ENCODE measurements at regions not wholly inside any gene's neighbourhood (a gene's known extent, or its start where the extent isn't known, plus 50 kb on each side); places are given as distances from the start of the nearest gene placed in this dataset.
A peak's percentile ranks its signal among the peaks of the same experiment; 100 is the strongest.

DNA sequence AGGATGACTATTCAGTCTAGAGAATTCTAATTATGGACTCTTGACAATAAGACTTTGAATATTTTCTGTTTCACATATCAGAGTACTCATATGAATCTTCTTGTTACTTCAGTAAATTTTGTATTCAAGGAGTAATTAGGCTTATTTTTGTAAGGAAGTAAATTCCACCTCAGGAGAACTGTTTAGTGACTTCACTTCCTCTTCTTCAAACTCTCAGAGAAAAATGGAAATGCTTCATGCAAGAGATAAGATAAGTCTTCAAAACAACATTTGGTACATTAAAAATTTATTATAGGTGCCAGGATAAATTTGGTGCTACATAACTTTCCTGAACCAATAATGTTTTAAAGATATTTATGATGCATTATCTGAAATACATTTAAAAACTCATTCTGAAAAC is 1421.9 kb downstream of the PCDH7 start:
- DNase-seq (ENCODE audit: low read depth, low spot score) (no peak), ATAC-seq (no peak)
- H3K36me3 ChIP-seq (ENCODE audit: control insufficient read depth in 1 of 2, insufficient read depth in 2 of 2, low read length in 2 of 2), result no peaks in the 10 kb centered on the region
- no TSS peak for BruUV-seq (replicated peaks)
- H3K9ac ChIP-seq (ENCODE audit: low read length), result no peak overlapping the region
- H3K4me1 ChIP-seq (ENCODE audit: control insufficient read depth in 1 of 2, insufficient read depth in 2 of 2, low read length in 2 of 2), result peaks cover 0 to 7% of the 10 kb centered on the region in 2 experiments; a peak in 2 of 4 replicates
- ChIA-PET POLR2A (no interaction called here), CTCF (no interaction called here), RAD21 (ENCODE audit: low non-redundant PET in 1 of 2, low total read pairs in 2 of 2, uncharacterized antibody in 2 of 2, unreplicated experiment in 2 of 2) (no interaction called here)
- H2AFZ ChIP-seq (ENCODE audit: low read depth, low read length, poor library complexity, severe bottlenecking), result no peak overlapping the region
- H4K20me1 ChIP-seq (ENCODE audit: insufficient read depth), result no peaks in the 10 kb centered on the region
- intact Hi-C loops (cut with micrococcal nuclease), result no loop called here
- no peaks in the 10 kb centered on the region for H3K9me2 ChIP-seq (ENCODE audit: insufficient read depth)
- H3K79me2 ChIP-seq (ENCODE audit: insufficient read depth, low read length), result no peaks in the 10 kb centered on the region
- no peak for TF ChIP-seq JUND (IDR thresholded peaks at IDR 0.05)
- H3K9me3 ChIP-seq (ENCODE audit: control insufficient read depth in 1 of 2, insufficient read depth in 1 of 2, low read depth in 1 of 2, low read length in 2 of 2), result no peaks in the 10 kb centered on the region
- H3K4me2 ChIP-seq (ENCODE audit: low read length), result no peak overlapping the region
- no peak overlapping the region for H3K27ac ChIP-seq (ENCODE audit: low read depth, low read length)
- H3K4me3 ChIP-seq (replicated peaks in 1 of 2; ENCODE audit: low read depth in 1 of 2, low read length in 2 of 2), result no peak overlapping the region
- no peaks in the 10 kb centered on the region for H3K27me3 ChIP-seq (ENCODE audit: insufficient read depth, low read length)

GRCh38 chr4:32145987-32146386 is 1425.8 kb downstream of the PCDH7 start:
- DNase-seq (ENCODE audit: low read depth, low spot score) (no peak), ATAC-seq (no peak)
- peaks cover 0 to under 1% of the 10 kb centered on the region in 2 experiments; a peak in 1 of 4 replicates for H3K4me1 ChIP-seq (ENCODE audit: control insufficient read depth in 1 of 2, insufficient read depth in 2 of 2, low read length in 2 of 2)
- no peaks in the 10 kb centered on the region for H3K9me2 ChIP-seq (ENCODE audit: insufficient read depth)
- no peaks in the 10 kb centered on the region for H3K27me3 ChIP-seq (ENCODE audit: insufficient read depth, low read length)
- BruUV-seq (replicated peaks), result no TSS peak
- no peak overlapping the region for H3K4me2 ChIP-seq (ENCODE audit: low read length)
- ChIA-PET RAD21 (ENCODE audit: low non-redundant PET in 1 of 2, low total read pairs in 2 of 2, uncharacterized antibody in 2 of 2, unreplicated experiment in 2 of 2) (no interaction called here), CTCF (no interaction called here), POLR2A (no interaction called here)
- no peaks in the 10 kb centered on the region for H4K20me1 ChIP-seq (ENCODE audit: insufficient read depth)
- no peak overlapping the region for H2AFZ ChIP-seq (ENCODE audit: low read depth, low read length, poor library complexity, severe bottlenecking)
- H3K9me3 ChIP-seq (ENCODE audit: control insufficient read depth in 1 of 2, insufficient read depth in 1 of 2, low read depth in 1 of 2, low read length in 2 of 2), result no peaks in the 10 kb centered on the region
- no peaks in the 10 kb centered on the region for H3K36me3 ChIP-seq (ENCODE audit: control insufficient read depth in 1 of 2, insufficient read depth in 2 of 2, low read length in 2 of 2)
- TF ChIP-seq POLR2AphosphoS5 (IDR thresholded peaks at IDR 0.05; ENCODE audit: low read depth, low read length) (no peak), CTCF (IDR thresholded peaks at IDR 0.05 in 2 of 3, conservative IDR thresholded peaks at IDR 0.05 in 1 of 3; ENCODE audit: borderline replicate concordance in 1 of 3, insufficient read depth in 1 of 3, low read depth in 2 of 3, low read length in 2 of 3) (peak in 1 of 3 experiments; percentile 27; a peak in 1 of 6 replicates)
- H3K27ac ChIP-seq (ENCODE audit: low read depth, low read length), result no peak overlapping the region
- H3K9ac ChIP-seq (ENCODE audit: low read length), result no peak overlapping the region
- intact Hi-C loops (cut with micrococcal nuclease), result no loop called here
- H3K4me3 ChIP-seq (replicated peaks in 1 of 2; ENCODE audit: low read depth in 1 of 2, low read length in 2 of 2), result no peak overlapping the region
- H3K79me2 ChIP-seq (ENCODE audit: insufficient read depth, low read length), result no peaks in the 10 kb centered on the region

Data from HCT116 (cell line).